IMR-90 (cell line): ENCODE measurements at regions not wholly inside any gene's neighbourhood (a gene's known extent, or its start where the extent isn't known, plus 50 kb on each side); places are given as distances from the start of the nearest gene placed in this dataset.

Source experiments
- ATAC-seq: fragments of 200-7000 bp; cut with Tn5 transposase; 2 replicates; pipeline ENCODE4 v1.9.1; 2020; ENCODE audit warnings: low read depth, mild to moderate bottlenecking, moderate library complexity
- BruUV-seq: library from RNA; stranded (reverse); fragments of 400-500 nt; replicated peaks from 2 replicates; lab custom pipeline; 2021; lab: Mats Ljungman, UMichigan
- CTCF ChIA-PET: fragments of 300-600 bp; formaldehyde crosslinking; extraction: SDS; loops from one replicate; lab custom pipeline; 2021; ENCODE audit warnings: antibody characterized with exemption; lab: Yijun Ruan, JAX
- POLR2A ChIA-PET: fragments of 300-600 bp; sonication (Branson Sonifier 250); formaldehyde crosslinking; loops from one replicate; lab custom pipeline; 2022; ENCODE audit warnings: antibody characterized with exemption; ENCODE audit not compliant: unreplicated experiment; lab: Charles Lee
- DNase-seq: peaks from one replicate; pipeline ENCODE4 v3.0.0; 2013
- H2AFZ ChIP-seq: replicated peaks from 2 replicates; pipeline ENCODE3; 2013; ENCODE audit warnings: low read length, mild to moderate bottlenecking; ENCODE audit not compliant: poor library complexity
- H2AK5ac ChIP-seq: 2 replicates; pipeline ENCODE4 v1.6.1; 2013; ENCODE audit warnings: low read depth, low read length, inconsistent platforms
- H2AK9ac ChIP-seq: replicated peaks from 2 replicates; pipeline ENCODE3; 2013; ENCODE audit warnings: mild to moderate bottlenecking, low read depth, low read length, moderate library complexity; ENCODE audit not compliant: poor library complexity
- H2BK120ac ChIP-seq: 2 replicates; pipeline ENCODE4 v1.6.1; 2013; ENCODE audit warnings: low read depth, low read length, inconsistent platforms
- H2BK15ac ChIP-seq: 3 replicates; pipeline ENCODE4 v1.6.1; 2013; ENCODE audit warnings: low read depth, low read length, inconsistent platforms
- H2BK20ac ChIP-seq: 2 replicates; pipeline ENCODE4 v1.6.1; 2013; ENCODE audit warnings: low read depth, mild to moderate bottlenecking, inconsistent platforms, low read length, moderate library complexity
- H2BK5ac ChIP-seq: 2 replicates; pipeline ENCODE4 v1.6.1; 2013; ENCODE audit warnings: mild to moderate bottlenecking, low read depth, low read length, inconsistent platforms; ENCODE audit not compliant: poor library complexity, severe bottlenecking
- H3K14ac ChIP-seq: replicated peaks from 2 replicates; pipeline ENCODE4 v1.6.1; 2013; ENCODE audit warnings: low read depth, low read length, inconsistent platforms
- H3K18ac ChIP-seq: 2 replicates; pipeline ENCODE4 v1.6.1; 2013; ENCODE audit warnings: low read depth, low read length, control low read depth
- H3K23ac ChIP-seq: 2 replicates; pipeline ENCODE4 v1.6.1; 2013; ENCODE audit warnings: low read depth, low read length, inconsistent platforms
- H3K27ac ChIP-seq: 2 replicates; pipeline ENCODE4 v1.5.1; 2013; ENCODE audit warnings: mild to moderate bottlenecking, control low read depth, low read length; ENCODE audit not compliant: insufficient read depth
- H3K27me3 ChIP-seq: 2 replicates; pipeline ENCODE4 v1.6.1; 2013; ENCODE audit warnings: low read length; ENCODE audit not compliant: control insufficient read depth, insufficient read depth
- H3K36me3 ChIP-seq: 2 replicates; pipeline ENCODE4 v1.6.1; 2013; ENCODE audit warnings: low read length, mixed read lengths; ENCODE audit not compliant: control insufficient read depth, insufficient read depth
- H3K4ac ChIP-seq: 2 replicates; pipeline ENCODE4 v1.6.1; 2013; ENCODE audit warnings: low read depth, low read length, inconsistent platforms
- H3K4me1 ChIP-seq: 2 replicates; pipeline ENCODE4 v1.6.1; 2013; ENCODE audit warnings: low read length, mixed read lengths; ENCODE audit not compliant: control insufficient read depth, insufficient read depth
- H3K4me2 ChIP-seq: 2 replicates; pipeline ENCODE4 v1.6.1; 2013; ENCODE audit warnings: low read depth, mild to moderate bottlenecking, control low read depth, low read length, moderate library complexity
- H3K4me3 ChIP-seq: 2 replicates; pipeline ENCODE4 v1.5.1; 2013; ENCODE audit warnings: low read depth, mild to moderate bottlenecking, control low read depth, low read length, moderate library complexity; ENCODE audit not compliant: insufficient read depth
- H3K56ac ChIP-seq: 2 replicates; pipeline ENCODE4 v1.6.1; 2013; ENCODE audit warnings: low read length, inconsistent platforms; ENCODE audit not compliant: insufficient read depth; ENCODE audit errors: extremely low read depth
- H3K79me1 ChIP-seq, 2 experiments: 2 replicates each; pipeline ENCODE4 v1.6.1; 2013; ENCODE audit warnings: low read length in 2 of 2, inconsistent platforms in 1 of 2, low read depth in 1 of 2
- H3K9ac ChIP-seq: 2 replicates; pipeline ENCODE4 v1.6.1; 2013; ENCODE audit warnings: low read depth, low read length, control low read depth
- H3K9me1 ChIP-seq: 2 replicates; pipeline ENCODE4 v1.6.1; 2013; ENCODE audit warnings: low read length, inconsistent platforms; ENCODE audit not compliant: insufficient read depth
- H3K9me3 ChIP-seq: 2 replicates; pipeline ENCODE4 v1.6.1; 2013; ENCODE audit warnings: low read length; ENCODE audit not compliant: control insufficient read depth, insufficient read depth
- H4K20me1 ChIP-seq: 2 replicates; pipeline ENCODE4 v1.6.1; 2013; ENCODE audit warnings: low read length, inconsistent platforms; ENCODE audit not compliant: insufficient read depth
- H4K5ac ChIP-seq: 2 replicates; pipeline ENCODE4 v1.6.1; 2013; ENCODE audit warnings: mild to moderate bottlenecking, low read depth, low read length, control low read depth
- H4K8ac ChIP-seq, 2 experiments: 2 replicates each; pipeline ENCODE4 v1.6.1; 2013; ENCODE audit warnings: low read depth in 2 of 2, low read length in 2 of 2, control low read depth in 1 of 2, inconsistent platforms in 1 of 2
- H4K91ac ChIP-seq: 2 replicates; pipeline ENCODE4 v1.6.1; 2013; ENCODE audit warnings: low read depth, low read length, inconsistent platforms; ENCODE audit not compliant: insufficient read depth
- FOS ChIP-seq: fragments of 150-350 bp; IDR thresholded peaks from 2 replicates; pipeline ENCODE4 v1.6.1; 2016; ENCODE audit warnings: low read depth, low read length
- RAD21 ChIP-seq: IDR thresholded peaks from 2 replicates; pipeline ENCODE4 v1.6.1; 2012; ENCODE audit warnings: low read length, improper control_type of control experiment
- SMC3 ChIP-seq: fragments of 150-350 bp; IDR thresholded peaks from 2 replicates; pipeline ENCODE4 v1.6.1; 2016; ENCODE audit warnings: low read depth, mild to moderate bottlenecking, antibody characterized with exemption, low read length, moderate library complexity
- WGBS, 2 experiments: methylation state at CpG; one replicate each; pipeline versions ENCODE4 v1.1.5 to v1.1.7; 2013; ENCODE audit warnings: missing lambda C conversion rate in 2 of 2; ENCODE audit not compliant: insufficient read length in 1 of 2; ENCODE audit errors: extremely low coverage in 2 of 2; 5-methylcytosine and 5-hydroxymethylcytosine counted together
- dilution Hi-C: fragments of 300-500 bp; cut with HindIII; formaldehyde crosslinking; loops from one replicate; pipeline ENCODE4 v1.14.3; 2018; ENCODE audit warnings: low sequenced_read_pairs; ENCODE audit not compliant: unreplicated experiment
- in situ Hi-C: fragments of 300-500 bp; cut with MboI; formaldehyde crosslinking; loops from 3 replicates; pipeline ENCODE4 v1.14.3; 2019; ENCODE audit warnings: low sequenced_read_pairs, inconsistent platforms, mixed read lengths
- intact Hi-C: fragments of 100-400 bp; cut with micrococcal nuclease; formaldehyde crosslinking; loops from 2 replicates; pipeline ENCODE4 v1.10.0; 2022

- no peak overlapping the region for H2BK120ac ChIP-seq
- no peak overlapping the region for H3K4ac ChIP-seq
- BruUV-seq = no TSS peak
- H2AK9ac ChIP-seq = no peak overlapping the region
- H3K9me3 ChIP-seq = no peaks in the 10 kb centered on the region; the same call in 1 of the 2 replicates
- in situ Hi-C loops (no loop called here), intact Hi-C loops (no loop called here), dilution Hi-C loops (no loop called here)
- H3K27ac ChIP-seq = no peak overlapping the region
- H2AFZ ChIP-seq = no peak overlapping the region
- no peaks in the 10 kb centered on the region for H3K27me3 ChIP-seq
- CTCF ChIA-PET = no interaction called here
- no peak overlapping the region for H2BK5ac ChIP-seq
- H3K18ac ChIP-seq = no peak overlapping the region
- H4K91ac ChIP-seq = no peak overlapping the region
- no peak overlapping the region for H3K9ac ChIP-seq
- no peak overlapping the region for H2BK15ac ChIP-seq
- no peak overlapping the region for H3K4me2 ChIP-seq
- WGBS, 2 experiments = no CpG with 5 or more reads among the region's 3 CpGs
- no peak overlapping the region for H3K23ac ChIP-seq
- no peak overlapping the region for H3K14ac ChIP-seq
- no peak for TF ChIP-seq SMC3
- TF ChIP-seq RAD21 = no peak
- TF ChIP-seq FOS = no peak
- ATAC-seq = no peak
- POLR2A ChIA-PET = no interaction called here
- H4K8ac ChIP-seq = no peak overlapping the region
- no peak overlapping the region for H3K56ac ChIP-seq
- no peak overlapping the region for H2AK5ac ChIP-seq
- no peaks in the 10 kb centered on the region for H3K79me1 ChIP-seq
- H3K36me3 ChIP-seq = no peaks in the 10 kb centered on the region
- H3K4me1 ChIP-seq = no peaks in the 10 kb centered on the region
- DNase-seq = no peak
- H3K9me1 ChIP-seq = no peaks in the 10 kb centered on the region
- no peak overlapping the region for H4K5ac ChIP-seq
- no peak overlapping the region for H2BK20ac ChIP-seq
- H3K4me3 ChIP-seq = no peak overlapping the region
- no peaks in the 10 kb centered on the region for H4K20me1 ChIP-seq
These were observed 104.2 kb upstream of the RMST start for GRCh38 chr12:97358361-97358760.
